Stomach smooth muscle (tissue), 2 donors: ENCODE measurements at regions not wholly inside any gene's neighbourhood (a gene's known extent, or its start where the extent isn't known, plus 50 kb on each side); places are given as distances from the start of the nearest gene placed in this dataset.

Experiments
- H3K27ac ChIP-seq: one replicate; pipeline ENCODE4 v1.7.0; 2013; ENCODE audit warnings: mild to moderate bottlenecking, low read length, inconsistent platforms
- H3K27me3 ChIP-seq, 2 donors: one replicate each; pipeline ENCODE4 v1.7.0; 2013; ENCODE audit warnings: low read length in 2 of 2; ENCODE audit not compliant: insufficient read depth in 2 of 2, control insufficient read depth in 1 of 2
- H3K36me3 ChIP-seq, 2 donors: one replicate each; pipeline ENCODE4 v1.7.0; 2013; ENCODE audit warnings: low read length in 2 of 2; ENCODE audit not compliant: control insufficient read depth in 2 of 2, insufficient read depth in 2 of 2
- H3K4me1 ChIP-seq: one replicate; pipeline ENCODE4 v1.7.0; 2013; ENCODE audit warnings: low read length; ENCODE audit not compliant: control insufficient read depth, insufficient read depth
- H3K4me3 ChIP-seq, 2 donors: one replicate each; pipeline ENCODE4 v1.7.0; 2013; ENCODE audit warnings: low read length in 2 of 2
- H3K9ac ChIP-seq, 2 donors: one replicate each; pipeline ENCODE4 v1.7.0; 2013; ENCODE audit warnings: low read length in 2 of 2, mild to moderate bottlenecking in 1 of 2
- H3K9me3 ChIP-seq, 2 donors: one replicate each; pipeline ENCODE4 v1.7.0; 2013; ENCODE audit warnings: low read length in 2 of 2; ENCODE audit not compliant: control insufficient read depth in 2 of 2
- donor health status: healthy.
- donor health status: Pancreatic carcinoma.

DNA sequence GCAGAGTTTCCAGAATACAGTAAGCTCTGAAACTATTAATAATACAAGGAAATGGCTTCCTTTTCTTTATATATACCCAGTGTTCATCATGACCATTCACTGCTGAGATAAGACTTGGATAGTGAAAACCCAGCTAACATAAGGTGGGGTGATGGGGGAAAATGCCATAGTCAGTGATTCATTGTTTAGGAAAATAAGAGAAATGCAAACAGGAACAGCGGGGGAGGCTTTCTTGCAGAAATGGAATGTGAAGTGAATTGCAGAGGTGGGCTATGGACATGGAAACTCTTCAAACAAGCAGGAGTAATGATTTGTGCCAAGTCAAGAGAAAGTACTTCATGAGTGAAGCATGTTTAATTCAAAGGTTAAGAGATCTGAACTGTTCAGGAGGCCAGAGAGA, 519.4 kb downstream of the TDRD15 start:
- Histone ChIP-seq H3K9ac (no peak overlapping the region), H3K27me3 (no peaks in the 10 kb centered on the region), H3K9me3 (no peaks in the 10 kb centered on the region), H3K4me1 (no peaks in the 10 kb centered on the region), H3K4me3 (no peak overlapping the region), H3K36me3 (no peaks in the 10 kb centered on the region), H3K27ac (no peak overlapping the region)

GRCh38 chr2:21644266-21644665, 520.5 kb downstream of the TDRD15 start:
- no peak overlapping the region for H3K4me3 ChIP-seq
- H3K27ac ChIP-seq: no peak overlapping the region
- no peak overlapping the region for H3K9ac ChIP-seq
- H3K4me1 ChIP-seq: no peaks in the 10 kb centered on the region
- H3K27me3 ChIP-seq: no peaks in the 10 kb centered on the region
- H3K36me3 ChIP-seq: no peaks in the 10 kb centered on the region
- no peaks in the 10 kb centered on the region for H3K9me3 ChIP-seq

GRCh38 chr2:21646345-21646744, 522.6 kb downstream of the TDRD15 start:
- H3K9ac ChIP-seq: no peak overlapping the region
- no peaks in the 10 kb centered on the region for H3K27me3 ChIP-seq
- no peak overlapping the region for H3K27ac ChIP-seq

GRCh38 chr2:21650569-21650968, 526.8 kb downstream of the TDRD15 start:
- Histone ChIP-seq H3K9me3 (no peaks in the 10 kb centered on the region), H3K27me3 (no peaks in the 10 kb centered on the region), H3K4me3 (no peak overlapping the region), H3K36me3 (no peaks in the 10 kb centered on the region), H3K27ac (no peak overlapping the region), H3K9ac (no peak overlapping the region), H3K4me1 (no peaks in the 10 kb centered on the region)

More at GRCh38 chr2:21646345-21646744, 522.6 kb downstream of the TDRD15 start:
- Histone ChIP-seq H3K4me3 (no peak overlapping the region), H3K9me3 (no peaks in the 10 kb centered on the region), H3K36me3 (no peaks in the 10 kb centered on the region), H3K4me1 (no peaks in the 10 kb centered on the region)

DNA sequence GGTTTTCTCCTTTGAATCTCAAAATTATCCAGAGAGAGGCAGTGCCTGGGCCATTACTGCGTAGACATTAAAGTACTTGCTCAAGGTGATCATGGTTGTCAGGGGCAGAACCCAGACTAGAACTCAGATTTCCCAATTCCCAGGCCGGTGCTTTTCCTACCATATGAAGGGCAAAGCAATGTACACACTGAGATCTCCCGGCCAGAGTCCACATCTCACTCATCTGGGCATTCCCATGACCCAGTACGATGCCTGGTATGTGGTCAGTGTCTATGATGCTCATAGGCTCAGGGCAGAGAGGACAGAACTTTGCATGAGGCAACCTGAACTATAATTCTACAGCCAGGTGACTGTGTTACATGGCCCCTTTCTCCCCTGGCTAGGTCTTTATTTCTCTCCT, 531.4 kb downstream of the TDRD15 start:
- H3K4me1 ChIP-seq: no peaks in the 10 kb centered on the region
- no peaks in the 10 kb centered on the region for H3K27me3 ChIP-seq
- no peak overlapping the region for H3K4me3 ChIP-seq
- no peaks in the 10 kb centered on the region for H3K9me3 ChIP-seq
- no peaks in the 10 kb centered on the region for H3K36me3 ChIP-seq
- no peak overlapping the region for H3K9ac ChIP-seq
- no peak overlapping the region for H3K27ac ChIP-seq

- no peak overlapping the region for H3K9ac ChIP-seq
- no peaks in the 10 kb centered on the region for H3K4me1 ChIP-seq
- H3K27ac ChIP-seq: no peak overlapping the region
- H3K4me3 ChIP-seq: no peak overlapping the region
- no peaks in the 10 kb centered on the region for H3K27me3 ChIP-seq
- no peaks in the 10 kb centered on the region for H3K36me3 ChIP-seq
- H3K9me3 ChIP-seq: no peaks in the 10 kb centered on the region
These were observed 532.7 kb downstream of the TDRD15 start for GRCh38 chr2:21656330-21657075.

DNA sequence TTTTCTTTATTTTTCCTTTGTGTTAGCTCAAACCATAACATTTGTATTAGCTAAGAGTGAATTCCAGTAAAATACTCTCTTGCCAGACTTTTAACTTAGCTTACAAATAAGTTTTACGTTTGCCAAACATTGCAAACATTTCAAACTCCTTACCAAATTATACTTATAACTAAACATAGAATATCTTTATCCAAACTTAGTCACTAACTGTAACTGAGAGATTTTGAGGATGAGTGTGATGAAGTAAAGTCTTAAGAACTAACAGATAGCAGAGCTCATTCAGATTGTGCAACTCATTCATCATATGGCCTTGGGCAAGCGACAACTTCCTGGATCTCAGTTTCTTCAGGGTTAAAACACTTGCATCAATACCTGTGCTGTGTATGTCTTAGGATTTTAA, 533.7 kb downstream of the TDRD15 start:
- no peaks in the 10 kb centered on the region for H3K9me3 ChIP-seq
- H3K4me3 ChIP-seq: no peak overlapping the region
- no peak overlapping the region for H3K27ac ChIP-seq
- H3K9ac ChIP-seq: no peak overlapping the region
- no peaks in the 10 kb centered on the region for H3K36me3 ChIP-seq
- no peaks in the 10 kb centered on the region for H3K27me3 ChIP-seq
- no peaks in the 10 kb centered on the region for H3K4me1 ChIP-seq

DNA sequence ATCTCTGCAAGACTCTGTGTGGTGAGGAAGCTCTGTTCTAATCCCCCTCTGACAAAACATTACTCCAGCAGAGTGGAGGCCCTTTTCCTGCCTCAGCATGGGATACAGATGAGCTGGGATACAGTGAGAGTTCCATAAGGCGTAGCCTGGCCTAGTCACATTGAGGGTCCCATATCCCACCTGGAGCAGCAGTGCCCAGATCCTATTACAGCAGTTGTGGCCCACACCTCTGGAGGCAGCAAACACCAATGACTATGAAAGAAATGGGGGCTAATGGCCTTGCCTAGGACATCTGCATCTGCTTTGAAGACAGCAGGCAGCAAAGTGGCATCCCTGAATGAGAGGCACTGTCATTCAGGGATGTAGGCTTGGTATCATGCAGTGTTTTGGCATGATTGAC, 534.5 kb downstream of the TDRD15 start:
- Histone ChIP-seq H3K4me3 (no peak overlapping the region), H3K27me3 (no peaks in the 10 kb centered on the region), H3K27ac (no peak overlapping the region), H3K9me3 (no peaks in the 10 kb centered on the region), H3K4me1 (no peaks in the 10 kb centered on the region), H3K36me3 (no peaks in the 10 kb centered on the region), H3K9ac (no peak overlapping the region)

- no peak overlapping the region for H3K9ac ChIP-seq
- H3K4me1 ChIP-seq: no peaks in the 10 kb centered on the region
- H3K36me3 ChIP-seq: no peaks in the 10 kb centered on the region
- H3K9me3 ChIP-seq: no peaks in the 10 kb centered on the region
- no peaks in the 10 kb centered on the region for H3K27me3 ChIP-seq
- no peak overlapping the region for H3K4me3 ChIP-seq
- no peak overlapping the region for H3K27ac ChIP-seq
These were observed 535.2 kb downstream of the TDRD15 start for GRCh38 chr2:21658907-21659477.

- no peak overlapping the region for H3K4me3 ChIP-seq
- H3K4me1 ChIP-seq: no peaks in the 10 kb centered on the region
- no peak overlapping the region for H3K27ac ChIP-seq
These were observed 540.3 kb downstream of the TDRD15 start for GRCh38 chr2:21664083-21664482.

DNA sequence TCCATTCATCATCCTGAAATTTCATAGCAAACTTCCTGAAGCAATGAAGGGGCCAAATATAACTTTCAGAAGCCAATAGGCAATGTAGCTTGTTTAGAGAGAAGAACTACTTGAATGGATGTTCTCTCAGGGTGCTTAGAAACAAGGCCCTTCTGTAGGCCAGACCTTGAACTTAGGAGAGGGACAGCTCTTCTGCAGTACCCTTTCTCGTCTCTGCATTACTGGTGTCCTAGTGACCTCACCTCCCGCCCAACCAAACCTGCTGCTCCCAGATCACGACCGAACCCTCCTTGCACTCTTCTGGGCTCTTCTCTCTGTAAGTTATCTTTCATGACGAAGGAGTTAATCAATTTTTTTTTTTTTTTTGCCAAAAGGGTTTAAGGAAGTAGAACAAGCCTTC, 543.9 kb downstream of the TDRD15 start:
- no peaks in the 10 kb centered on the region for H3K27me3 ChIP-seq
- H3K4me3 ChIP-seq: no peak overlapping the region
- no peak overlapping the region for H3K9ac ChIP-seq
- H3K36me3 ChIP-seq: no peaks in the 10 kb centered on the region
- no peaks in the 10 kb centered on the region for H3K4me1 ChIP-seq
- H3K27ac ChIP-seq: no peak overlapping the region
- no peaks in the 10 kb centered on the region for H3K9me3 ChIP-seq

More at GRCh38 chr2:21664083-21664482, 540.3 kb downstream of the TDRD15 start:
- Histone ChIP-seq H3K36me3 (no peaks in the 10 kb centered on the region), H3K27me3 (no peaks in the 10 kb centered on the region), H3K9me3 (no peaks in the 10 kb centered on the region), H3K9ac (no peak overlapping the region)
